DOHH2 (cell line): ENCODE measurements at regions not wholly inside any gene's neighbourhood (a gene's known extent, or its start where the extent isn't known, plus 50 kb on each side); places are given as distances from the start of the nearest gene placed in this dataset.

Experiments used
- EZH2phosphoT487 ChIP-seq: fragments of 200-600 bp; sonication (generic); IDR thresholded peaks from 2 replicates; pipeline ENCODE4 v1.6.1; 2017; ENCODE audit warnings: borderline replicate concordance, mild to moderate bottlenecking, antibody characterized with exemption, low read length, moderate library complexity, mixed read lengths
- TF ChIP-seq, protein P1 (sequence below): fragments of 200-600 bp; sonication (generic); IDR thresholded peaks from one replicate; pipeline ENCODE4 v1.5.1; 2014; ENCODE audit warnings: antibody characterized with exemption, mild to moderate bottlenecking, low read depth, low read length; ENCODE audit not compliant: poor library complexity, severe bottlenecking

DNA sequence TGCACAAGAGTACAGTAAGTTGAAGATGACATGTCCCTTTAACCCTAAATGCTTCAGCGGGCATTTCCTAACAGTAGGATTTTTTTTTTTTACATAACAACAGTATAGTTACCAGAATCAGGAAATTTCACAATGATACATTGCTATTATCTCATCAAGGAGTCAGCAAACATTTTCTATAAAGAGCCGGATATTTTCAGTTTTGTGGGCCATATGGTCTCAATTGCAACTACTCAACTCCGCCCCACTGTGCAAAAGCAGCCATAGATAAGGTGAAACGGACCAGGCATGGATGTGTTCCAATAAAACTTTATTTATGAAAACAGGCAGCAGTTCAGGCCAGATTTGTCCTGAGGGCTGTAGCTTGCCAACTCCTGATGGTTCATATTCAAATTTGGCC is 130.6 kb downstream of the SMAD6 start:
- TF ChIP-seq, protein P1, sequence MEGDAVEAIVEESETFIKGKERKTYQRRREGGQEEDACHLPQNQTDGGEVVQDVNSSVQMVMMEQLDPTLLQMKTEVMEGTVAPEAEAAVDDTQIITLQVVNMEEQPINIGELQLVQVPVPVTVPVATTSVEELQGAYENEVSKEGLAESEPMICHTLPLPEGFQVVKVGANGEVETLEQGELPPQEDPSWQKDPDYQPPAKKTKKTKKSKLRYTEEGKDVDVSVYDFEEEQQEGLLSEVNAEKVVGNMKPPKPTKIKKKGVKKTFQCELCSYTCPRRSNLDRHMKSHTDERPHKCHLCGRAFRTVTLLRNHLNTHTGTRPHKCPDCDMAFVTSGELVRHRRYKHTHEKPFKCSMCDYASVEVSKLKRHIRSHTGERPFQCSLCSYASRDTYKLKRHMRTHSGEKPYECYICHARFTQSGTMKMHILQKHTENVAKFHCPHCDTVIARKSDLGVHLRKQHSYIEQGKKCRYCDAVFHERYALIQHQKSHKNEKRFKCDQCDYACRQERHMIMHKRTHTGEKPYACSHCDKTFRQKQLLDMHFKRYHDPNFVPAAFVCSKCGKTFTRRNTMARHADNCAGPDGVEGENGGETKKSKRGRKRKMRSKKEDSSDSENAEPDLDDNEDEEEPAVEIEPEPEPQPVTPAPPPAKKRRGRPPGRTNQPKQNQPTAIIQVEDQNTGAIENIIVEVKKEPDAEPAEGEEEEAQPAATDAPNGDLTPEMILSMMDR = no peak
- TF ChIP-seq EZH2phosphoT487 = no peak
